ENCODE measurements at regions not wholly inside any gene's neighbourhood (a gene's known extent, or its start where the extent isn't known, plus 50 kb on each side); places are given as distances from the start of the nearest gene placed in this dataset.

DNA sequence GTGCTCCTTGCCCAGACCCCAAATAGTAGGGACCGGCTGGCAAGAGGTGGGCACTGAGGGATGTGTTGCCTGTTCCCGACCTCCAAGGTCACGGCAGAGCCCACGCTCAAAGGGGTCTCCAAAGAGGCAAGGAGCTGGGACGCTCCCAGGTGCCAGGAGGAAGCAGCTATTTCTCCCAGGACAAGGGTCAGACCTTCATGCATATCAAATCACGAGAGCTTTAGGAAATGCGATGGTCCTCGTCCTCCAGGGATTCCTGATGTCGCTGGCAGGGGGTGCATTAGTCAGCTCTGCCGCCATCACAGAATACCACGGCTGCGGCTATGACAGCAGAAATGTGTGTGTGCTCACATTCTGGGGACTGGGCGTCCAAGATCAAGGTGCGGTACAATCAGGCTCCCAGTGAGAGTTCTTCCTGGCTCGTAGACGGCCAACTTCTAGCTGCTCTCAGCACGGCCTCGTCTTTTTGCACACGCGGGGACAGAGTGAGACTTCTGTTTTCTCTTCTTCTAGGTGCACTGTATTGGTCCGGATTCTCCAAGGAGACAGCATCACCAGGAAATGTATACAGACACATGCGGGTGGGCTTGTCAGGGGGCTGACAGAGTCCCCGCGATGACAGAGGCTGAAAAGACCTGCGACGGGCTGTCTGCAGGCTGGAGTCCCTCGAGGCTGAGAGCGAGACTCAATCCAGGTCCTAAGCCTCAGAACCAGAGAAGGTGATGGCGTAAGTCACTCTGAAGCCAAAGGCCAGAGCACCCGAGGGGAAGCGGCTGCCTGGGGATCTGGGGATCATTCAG, 81.6 kb downstream of the SHANK2 start:
- CTCF ChIA-PET (ENCODE audit: partially characterized antibody), result no interaction called here
- WGBS, 2 experiments (ENCODE audit: extremely low coverage in 1 of 2, insufficient coverage in 1 of 2, insufficient read length in 1 of 2, insufficient replicate concordance in 2 of 2, low coverage in 1 of 2, low lambda C conversion rate in 2 of 2, missing lambda C conversion rate in 1 of 2), result 88% methylated on average over 31 of the region's 31 CpGs; no CpG with 5 or more reads in 1 of the 2 experiments

More for the DNA sequence above, 81.6 kb downstream of the SHANK2 start:
- H3K79me1 ChIP-seq (ENCODE audit: low read depth, low read length), result peaks cover 10% of the 10 kb centered on the region
- H4K5ac ChIP-seq (ENCODE audit: insufficient read length, low read depth, low read length), result no peak overlapping the region
- H3K4ac ChIP-seq (replicated peaks; ENCODE audit: insufficient read length, low read depth, low read length), result no peak overlapping the region
- H3K4me1 ChIP-seq (replicated peaks in 1 of 4; ENCODE audit: control insufficient read depth in 3 of 4, insufficient read depth in 4 of 4, low read length in 3 of 4), result peaks cover 2 to 9% (median 7%) of the 10 kb centered on the region in 4 experiments
- H2AFZ ChIP-seq (ENCODE audit: low read length), result no peak overlapping the region
- H3K79me2 ChIP-seq (ENCODE audit: control insufficient read depth in 1 of 2, insufficient read depth in 2 of 2, low read length in 2 of 2), result peaks cover 0 to 28% of the 10 kb centered on the region in 2 experiments; a peak in 2 of 4 replicates
- no peak overlapping the region for H2BK20ac ChIP-seq (ENCODE audit: low read length)
- H3K9me3 ChIP-seq (ENCODE audit: insufficient read depth in 2 of 2, low read depth in 1 of 2, low read length in 1 of 2), result peaks cover 0 to 3% of the 10 kb centered on the region in 2 experiments; a peak in 1 of 4 replicates
- no peak overlapping the region for H4K91ac ChIP-seq (replicated peaks; ENCODE audit: insufficient read length, low read length)
- no peak overlapping the region for H2BK120ac ChIP-seq (replicated peaks; ENCODE audit: low read depth, low read length)
- no peak overlapping the region for H3K4me2 ChIP-seq (ENCODE audit: insufficient read depth in 1 of 2, low read depth in 2 of 2, low read length in 2 of 2)
- H3K14ac ChIP-seq (ENCODE audit: insufficient read length), result no peak overlapping the region
- no peak overlapping the region for H3K56ac ChIP-seq (replicated peaks; ENCODE audit: insufficient read length, low read depth, low read length)
- H4K20me1 ChIP-seq (replicated peaks in 1 of 2; ENCODE audit: control insufficient read depth in 1 of 2, insufficient read depth in 2 of 2, low read length in 2 of 2), result peaks cover 2 to 7% of the 10 kb centered on the region in 2 experiments
- POLR2A ChIA-PET (ENCODE audit: partially characterized antibody), result no interaction called here
- no peak overlapping the region for H3K18ac ChIP-seq (ENCODE audit: extremely low read depth, low read length)
- H3K23ac ChIP-seq (ENCODE audit: insufficient read length), result no peak overlapping the region
- no peak overlapping the region for H3K4me3 ChIP-seq (ENCODE audit: extremely low read depth in 1 of 4, insufficient read depth in 2 of 4, low read depth in 3 of 4, low read length in 4 of 4)
- no peaks in the 10 kb centered on the region for H3K36me3 ChIP-seq (ENCODE audit: control insufficient read depth in 2 of 4, insufficient read depth in 4 of 4, low read length in 3 of 4)
- DNase-seq (ENCODE audit: low read depth in 1 of 2, low spot score in 2 of 2) (no peak), FAIRE-seq (no peak)
- no peak overlapping the region for H2BK12ac ChIP-seq (ENCODE audit: low read depth, low read length)
- TF ChIP-seq ASH2L (IDR thresholded peaks at IDR 0.05; ENCODE audit: low read length), result no peak
- TF ChIP-seq FOSL1 (IDR thresholded peaks at IDR 0.05; ENCODE audit: insufficient read depth, low read depth, low read length), result no peak
- no peak for TF ChIP-seq EGR1 (IDR thresholded peaks at IDR 0.05; ENCODE audit: borderline replicate concordance, low read depth, low read length)
- no peak for TF ChIP-seq CBX5 (IDR thresholded peaks at IDR 0.05; ENCODE audit: low read depth, low read length)
- no peak for TF ChIP-seq TBP (IDR thresholded peaks at IDR 0.05; ENCODE audit: low read depth, low read length)
- no peak for TF ChIP-seq KDM5A (IDR thresholded peaks at IDR 0.05; ENCODE audit: low read length)
- no peak for TF ChIP-seq TEAD4 (IDR thresholded peaks at IDR 0.05; ENCODE audit: low read depth, low read length)
- H2BK5ac ChIP-seq (ENCODE audit: low read depth, low read length), result no peak overlapping the region
- no peak overlapping the region; the same call in 1 of the 2 replicates for H4K8ac ChIP-seq (ENCODE audit: extremely low read depth, insufficient read depth, low read length)
- H3K27me3 ChIP-seq (replicated peaks in 1 of 4; ENCODE audit: control insufficient read depth in 3 of 4, extremely low read depth in 1 of 4, insufficient read depth in 3 of 4, low read length in 3 of 4), result no peaks in the 10 kb centered on the region
- H2AK5ac ChIP-seq (ENCODE audit: low read depth, low read length), result no peak overlapping the region
- no peak overlapping the region for H3K27ac ChIP-seq (ENCODE audit: low read depth, low read length)
- H2BK15ac ChIP-seq (ENCODE audit: low read length), result no peak overlapping the region
- no peaks in the 10 kb centered on the region for H3K23me2 ChIP-seq (ENCODE audit: low read depth, low read length)
- no peak overlapping the region for H3K9ac ChIP-seq (replicated peaks in 1 of 4; ENCODE audit: extremely low read depth in 1 of 4, low read depth in 3 of 4, low read length in 3 of 4)

All from H1 (cell line).